Fibroblast of lung (primary cell): ENCODE measurements at regions not wholly inside any gene's neighbourhood (a gene's known extent, or its start where the extent isn't known, plus 50 kb on each side); places are given as distances from the start of the nearest gene placed in this dataset.

ENCODE experiments used
- DNase-seq, 2 donors: peaks; one replicate each; pipeline versions ENCODE4 v3.0.0 to v3.0.0-alpha.2; 2010; ENCODE audit warnings: low read depth in 2 of 2
- H2AFZ ChIP-seq: 2 replicates; pipeline ENCODE4 v1.5.1; 2012; ENCODE audit warnings: low read length, control low read depth, inconsistent platforms
- H3K27ac ChIP-seq: 2 replicates; pipeline ENCODE4 v1.5.1; 2011; ENCODE audit warnings: low read length, control low read depth; ENCODE audit not compliant: insufficient read depth
- H3K27me3 ChIP-seq: 2 replicates; pipeline ENCODE4 v1.5.1; 2011; ENCODE audit warnings: mild to moderate bottlenecking, low read length; ENCODE audit not compliant: control insufficient read depth, insufficient read depth
- H3K36me3 ChIP-seq: 2 replicates; pipeline ENCODE4 v1.5.1; 2011; ENCODE audit warnings: low read length; ENCODE audit not compliant: control insufficient read depth, insufficient read depth
- H3K4me1 ChIP-seq: 2 replicates; pipeline ENCODE4 v1.5.1; 2011; ENCODE audit warnings: low read length; ENCODE audit not compliant: control insufficient read depth, insufficient read depth; ENCODE audit errors: extremely low read depth
- H3K4me2 ChIP-seq: 2 replicates; pipeline ENCODE4 v1.5.1; 2011; ENCODE audit warnings: low read length, control low read depth; ENCODE audit not compliant: insufficient read depth; ENCODE audit errors: extremely low read depth
- H3K4me3 ChIP-seq, 4 experiments: fragments of 200-600 bp in 1 of 4; sonication (generic) in 1 of 4; replicated peaks in 1 of 4; 2 replicates each; pipeline ENCODE4 v1.5.1; 2011 to 2016; ENCODE audit warnings: low read length in 4 of 4, low read depth in 3 of 4, mild to moderate bottlenecking in 3 of 4, control low read depth in 2 of 4, inconsistent platforms in 1 of 4, mixed read lengths in 1 of 4; ENCODE audit not compliant: insufficient read depth in 1 of 4; ENCODE audit errors: control extremely low read depth in 1 of 4
- H3K79me2 ChIP-seq: 2 replicates; pipeline ENCODE4 v1.5.1; 2012; ENCODE audit warnings: mild to moderate bottlenecking, low read length, inconsistent platforms; ENCODE audit not compliant: control insufficient read depth, insufficient read depth
- H3K9ac ChIP-seq: 2 replicates; pipeline ENCODE4 v1.5.1; 2011; ENCODE audit warnings: mild to moderate bottlenecking, low read length, control low read depth; ENCODE audit not compliant: insufficient read depth
- H3K9me3 ChIP-seq: 2 replicates; pipeline ENCODE4 v1.5.1; 2012; ENCODE audit warnings: low read depth, low read length; ENCODE audit not compliant: control insufficient read depth, insufficient read depth
- H4K20me1 ChIP-seq: 2 replicates; pipeline ENCODE4 v1.5.1; 2011; ENCODE audit warnings: low read length; ENCODE audit not compliant: control insufficient read depth, insufficient read depth; ENCODE audit errors: extremely low read depth
- EZH2 ChIP-seq: IDR thresholded peaks from 2 replicates; pipeline ENCODE4 v1.5.1; 2012; ENCODE audit warnings: low read length, control low read depth, mild to moderate bottlenecking; ENCODE audit errors: missing control alignments
- TF ChIP-seq, protein P1 (sequence below), 2 donors: IDR thresholded peaks in 1 of 2; conservative IDR thresholded peaks in 1 of 2; 1 replicate in 1 of 2; 2 replicates in 1 of 2; pipeline ENCODE4 v1.5.1; 2011 to 2012; ENCODE audit warnings: low read length in 2 of 2, control low read depth in 1 of 2, inconsistent platforms in 1 of 2, low read depth in 1 of 2, mild to moderate bottlenecking in 1 of 2

- no peaks in the 10 kb centered on the region for H4K20me1 ChIP-seq
These were observed 654.7 kb downstream of the LRRC70 start for GRCh38 chr5:63233361-63233760.

GRCh38 chr5:63230754-63231153 is 652.1 kb downstream of the LRRC70 start:
- H3K27me3 ChIP-seq: no peaks in the 10 kb centered on the region

More at GRCh38 chr5:63233361-63233760, 654.7 kb downstream of the LRRC70 start:
- Histone ChIP-seq H3K4me2 (no peak overlapping the region), H3K4me1 (no peaks in the 10 kb centered on the region), H3K79me2 (no peaks in the 10 kb centered on the region), H3K9ac (no peak overlapping the region), H3K9me3 (no peaks in the 10 kb centered on the region), H3K27me3 (no peaks in the 10 kb centered on the region), H3K27ac (no peak overlapping the region), H3K4me3 (no peak overlapping the region), H3K36me3 (no peaks in the 10 kb centered on the region), H2AFZ (no peak overlapping the region)
- no peak for DNase-seq
- TF ChIP-seq EZH2: no peak
- TF ChIP-seq, protein P1, sequence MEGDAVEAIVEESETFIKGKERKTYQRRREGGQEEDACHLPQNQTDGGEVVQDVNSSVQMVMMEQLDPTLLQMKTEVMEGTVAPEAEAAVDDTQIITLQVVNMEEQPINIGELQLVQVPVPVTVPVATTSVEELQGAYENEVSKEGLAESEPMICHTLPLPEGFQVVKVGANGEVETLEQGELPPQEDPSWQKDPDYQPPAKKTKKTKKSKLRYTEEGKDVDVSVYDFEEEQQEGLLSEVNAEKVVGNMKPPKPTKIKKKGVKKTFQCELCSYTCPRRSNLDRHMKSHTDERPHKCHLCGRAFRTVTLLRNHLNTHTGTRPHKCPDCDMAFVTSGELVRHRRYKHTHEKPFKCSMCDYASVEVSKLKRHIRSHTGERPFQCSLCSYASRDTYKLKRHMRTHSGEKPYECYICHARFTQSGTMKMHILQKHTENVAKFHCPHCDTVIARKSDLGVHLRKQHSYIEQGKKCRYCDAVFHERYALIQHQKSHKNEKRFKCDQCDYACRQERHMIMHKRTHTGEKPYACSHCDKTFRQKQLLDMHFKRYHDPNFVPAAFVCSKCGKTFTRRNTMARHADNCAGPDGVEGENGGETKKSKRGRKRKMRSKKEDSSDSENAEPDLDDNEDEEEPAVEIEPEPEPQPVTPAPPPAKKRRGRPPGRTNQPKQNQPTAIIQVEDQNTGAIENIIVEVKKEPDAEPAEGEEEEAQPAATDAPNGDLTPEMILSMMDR (conservative IDR thresholded peaks at IDR 0.05 in 1 of 2, IDR thresholded peaks at IDR 0.05 in 1 of 2; ENCODE audit: low read depth in 1 of 2, low read length in 2 of 2): no peak

DNA sequence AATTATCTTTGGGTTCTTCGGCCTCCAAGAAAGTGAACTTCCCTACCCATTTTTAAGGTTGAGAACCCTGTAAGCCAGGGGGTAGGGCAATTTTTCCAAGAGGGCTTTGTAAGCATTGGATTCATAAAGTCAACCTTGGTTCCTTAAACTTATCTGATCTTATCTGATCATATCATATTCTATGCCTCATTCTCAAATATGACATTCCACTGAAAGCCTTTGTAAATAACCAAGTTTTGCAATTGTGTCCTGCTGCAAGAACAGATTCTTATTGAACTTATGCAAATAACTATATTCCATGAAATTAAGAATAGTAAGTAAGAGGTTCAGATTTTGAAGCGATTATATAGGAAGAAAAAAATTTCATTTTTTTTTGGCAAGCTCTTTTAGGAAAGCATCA is 649.5 kb downstream of the LRRC70 start:
- H3K9ac ChIP-seq: no peak overlapping the region
- no peaks in the 10 kb centered on the region for H3K9me3 ChIP-seq
- no peaks in the 10 kb centered on the region for H4K20me1 ChIP-seq
- TF ChIP-seq EZH2: no peak
- TF ChIP-seq, protein P1 (conservative IDR thresholded peaks at IDR 0.05 in 1 of 2, IDR thresholded peaks at IDR 0.05 in 1 of 2; ENCODE audit: low read depth in 1 of 2, low read length in 2 of 2): no peak
- H3K79me2 ChIP-seq: no peaks in the 10 kb centered on the region
- no peak for DNase-seq
- no peak overlapping the region for H3K4me3 ChIP-seq
- H3K36me3 ChIP-seq: no peaks in the 10 kb centered on the region
- no peaks in the 10 kb centered on the region for H3K27me3 ChIP-seq
- H3K27ac ChIP-seq: no peak overlapping the region
- no peaks in the 10 kb centered on the region for H3K4me1 ChIP-seq
- H3K4me2 ChIP-seq: no peak overlapping the region
- H2AFZ ChIP-seq: no peak overlapping the region

More at GRCh38 chr5:63230754-63231153, 652.1 kb downstream of the LRRC70 start:
- H3K9me3 ChIP-seq: no peaks in the 10 kb centered on the region
- H4K20me1 ChIP-seq: no peaks in the 10 kb centered on the region
- TF ChIP-seq EZH2: no peak
- TF ChIP-seq, protein P1 (conservative IDR thresholded peaks at IDR 0.05 in 1 of 2, IDR thresholded peaks at IDR 0.05 in 1 of 2; ENCODE audit: low read depth in 1 of 2, low read length in 2 of 2): no peak
- no peak overlapping the region for H3K4me2 ChIP-seq
- H3K36me3 ChIP-seq: no peaks in the 10 kb centered on the region
- no peak overlapping the region for H2AFZ ChIP-seq
- no peak overlapping the region for H3K4me3 ChIP-seq
- DNase-seq: no peak
- no peaks in the 10 kb centered on the region for H3K79me2 ChIP-seq
- no peak overlapping the region for H3K9ac ChIP-seq
- no peak overlapping the region for H3K27ac ChIP-seq
- no peaks in the 10 kb centered on the region for H3K4me1 ChIP-seq
